ENCODE measurements at regions not wholly inside any gene's neighbourhood (a gene's known extent, or its start where the extent isn't known, plus 50 kb on each side); places are given as distances from the start of the nearest gene placed in this dataset.

DNA sequence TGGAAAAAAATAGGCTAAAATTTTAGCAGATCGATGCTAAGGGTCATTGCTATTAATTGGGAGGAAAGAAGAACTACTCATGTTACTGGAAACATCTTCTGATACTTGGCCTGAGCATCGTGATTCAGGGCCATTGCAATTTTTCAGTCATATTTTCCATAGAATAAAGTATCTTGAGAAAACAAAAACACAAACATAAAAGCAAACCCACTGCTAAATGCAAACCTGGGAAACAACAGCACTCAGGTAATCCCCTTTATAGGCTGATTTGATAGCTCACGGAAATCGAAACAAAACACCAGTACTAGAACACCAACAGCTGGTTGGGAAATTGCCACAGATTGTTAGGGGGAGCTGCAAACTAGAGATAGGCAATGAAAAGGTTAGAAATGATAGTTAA lies 172.9 kb upstream of the ESRRG start:
- Histone ChIP-seq H3K9ac (ENCODE audit: low read depth, low read length, poor library complexity, severe bottlenecking) (no peak overlapping the region), H3K9me3 (ENCODE audit: insufficient read depth, low read depth, low read length) (no peaks in the 10 kb centered on the region), H3K79me2 (ENCODE audit: insufficient read depth, low read length) (no peaks in the 10 kb centered on the region), H2AFZ (ENCODE audit: low read length) (no peak overlapping the region), H4K20me1 (ENCODE audit: insufficient read depth, low read length, poor library complexity, severe bottlenecking) (no peaks in the 10 kb centered on the region), H3K27me3 (ENCODE audit: insufficient read depth, low read length, poor library complexity, severe bottlenecking) (no peaks in the 10 kb centered on the region), H3K4me2 (ENCODE audit: low read depth, low read length, poor library complexity, severe bottlenecking) (no peak overlapping the region), H3F3A (ENCODE audit: low read depth) (no peaks in the 10 kb centered on the region), H3K9me2 (replicated peaks; ENCODE audit: low read depth, low read length) (no peaks in the 10 kb centered on the region), H3K36me3 (ENCODE audit: insufficient read depth, low read length) (no peaks in the 10 kb centered on the region), H3K4me1 (ENCODE audit: insufficient read depth, low read length, poor library complexity, severe bottlenecking) (no peaks in the 10 kb centered on the region), H3K4me3 (ENCODE audit: low read length, poor library complexity, severe bottlenecking) (no peak overlapping the region)
- TF ChIP-seq EZH2phosphoT487 (IDR thresholded peaks at IDR 0.05; ENCODE audit: borderline replicate concordance): no peak
- TF ChIP-seq, protein P1, sequence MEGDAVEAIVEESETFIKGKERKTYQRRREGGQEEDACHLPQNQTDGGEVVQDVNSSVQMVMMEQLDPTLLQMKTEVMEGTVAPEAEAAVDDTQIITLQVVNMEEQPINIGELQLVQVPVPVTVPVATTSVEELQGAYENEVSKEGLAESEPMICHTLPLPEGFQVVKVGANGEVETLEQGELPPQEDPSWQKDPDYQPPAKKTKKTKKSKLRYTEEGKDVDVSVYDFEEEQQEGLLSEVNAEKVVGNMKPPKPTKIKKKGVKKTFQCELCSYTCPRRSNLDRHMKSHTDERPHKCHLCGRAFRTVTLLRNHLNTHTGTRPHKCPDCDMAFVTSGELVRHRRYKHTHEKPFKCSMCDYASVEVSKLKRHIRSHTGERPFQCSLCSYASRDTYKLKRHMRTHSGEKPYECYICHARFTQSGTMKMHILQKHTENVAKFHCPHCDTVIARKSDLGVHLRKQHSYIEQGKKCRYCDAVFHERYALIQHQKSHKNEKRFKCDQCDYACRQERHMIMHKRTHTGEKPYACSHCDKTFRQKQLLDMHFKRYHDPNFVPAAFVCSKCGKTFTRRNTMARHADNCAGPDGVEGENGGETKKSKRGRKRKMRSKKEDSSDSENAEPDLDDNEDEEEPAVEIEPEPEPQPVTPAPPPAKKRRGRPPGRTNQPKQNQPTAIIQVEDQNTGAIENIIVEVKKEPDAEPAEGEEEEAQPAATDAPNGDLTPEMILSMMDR (conservative IDR thresholded peaks at IDR 0.05; ENCODE audit: low read length): no peak

DNA sequence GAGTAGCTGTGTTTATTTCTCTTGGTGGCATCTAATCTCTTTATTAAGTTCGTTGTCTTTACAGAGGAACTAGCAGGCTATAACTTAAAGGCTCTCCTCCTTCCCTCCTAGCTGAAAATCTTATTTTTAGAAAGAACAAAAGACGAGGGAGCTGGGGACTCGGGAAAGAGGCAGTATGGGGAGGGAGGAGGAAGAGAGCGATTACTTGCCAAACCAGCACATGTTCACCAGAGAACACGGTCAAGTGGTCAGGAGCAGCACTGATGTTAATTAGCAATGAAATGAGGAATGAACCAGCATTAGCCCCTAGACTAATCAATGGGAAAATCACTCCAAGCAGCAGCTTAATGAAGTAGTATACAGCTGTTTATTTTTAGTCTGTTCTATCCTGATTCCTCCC lies 171.3 kb upstream of the ESRRG start:
- no peak overlapping the region for H2AFZ ChIP-seq (ENCODE audit: low read length)
- H3F3A ChIP-seq (ENCODE audit: low read depth): no peaks in the 10 kb centered on the region
- TF ChIP-seq, protein P1 (conservative IDR thresholded peaks at IDR 0.05; ENCODE audit: low read length): no peak
- TF ChIP-seq EZH2phosphoT487 (IDR thresholded peaks at IDR 0.05; ENCODE audit: borderline replicate concordance): no peak
- no peaks in the 10 kb centered on the region for H4K20me1 ChIP-seq (ENCODE audit: insufficient read depth, low read length, poor library complexity, severe bottlenecking)
- no peak overlapping the region for H3K4me3 ChIP-seq (ENCODE audit: low read length, poor library complexity, severe bottlenecking)
- no peak overlapping the region for H3K4me2 ChIP-seq (ENCODE audit: low read depth, low read length, poor library complexity, severe bottlenecking)
- H3K4me1 ChIP-seq (ENCODE audit: insufficient read depth, low read length, poor library complexity, severe bottlenecking): no peaks in the 10 kb centered on the region
- no peaks in the 10 kb centered on the region for H3K79me2 ChIP-seq (ENCODE audit: insufficient read depth, low read length)
- H3K36me3 ChIP-seq (ENCODE audit: insufficient read depth, low read length): no peaks in the 10 kb centered on the region
- H3K27me3 ChIP-seq (ENCODE audit: insufficient read depth, low read length, poor library complexity, severe bottlenecking): no peaks in the 10 kb centered on the region
- no peak overlapping the region for H3K9ac ChIP-seq (ENCODE audit: low read depth, low read length, poor library complexity, severe bottlenecking)
- H3K9me2 ChIP-seq (replicated peaks; ENCODE audit: low read depth, low read length): no peaks in the 10 kb centered on the region
- H3K9me3 ChIP-seq (ENCODE audit: insufficient read depth, low read depth, low read length): no peaks in the 10 kb centered on the region

DNA sequence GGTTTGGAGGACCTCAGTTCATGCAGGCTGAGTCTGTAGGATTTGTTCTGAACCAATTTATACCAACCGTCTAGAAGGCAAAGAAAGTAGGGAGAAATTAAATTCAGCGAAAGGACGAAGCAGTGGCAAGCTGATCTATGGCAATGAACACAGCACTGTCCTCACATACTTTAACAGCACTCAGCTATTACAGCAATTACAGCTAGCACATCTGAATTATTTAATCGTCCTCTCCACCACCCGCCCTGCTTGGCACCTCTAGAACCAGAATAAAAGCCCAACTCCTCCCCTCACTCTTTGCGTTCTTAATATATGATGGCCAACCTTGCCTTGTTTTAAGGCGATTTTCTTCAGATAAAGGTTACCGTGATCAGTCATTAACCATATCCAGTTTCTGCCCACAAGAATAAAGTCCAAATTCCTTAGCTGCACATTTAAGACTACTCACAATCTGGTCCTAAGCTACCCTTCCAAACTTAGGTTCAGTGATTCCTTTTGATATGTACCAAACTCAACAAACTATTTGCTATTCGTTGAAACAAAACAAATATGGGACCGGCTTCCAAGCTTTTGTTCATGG lies 169.4 kb upstream of the ESRRG start:
- no peaks in the 10 kb centered on the region for H3K4me1 ChIP-seq (ENCODE audit: insufficient read depth, low read length, poor library complexity, severe bottlenecking)
- H4K20me1 ChIP-seq (ENCODE audit: insufficient read depth, low read length, poor library complexity, severe bottlenecking): no peaks in the 10 kb centered on the region
- no peak overlapping the region for H3K9ac ChIP-seq (ENCODE audit: low read depth, low read length, poor library complexity, severe bottlenecking)
- H3K79me2 ChIP-seq (ENCODE audit: insufficient read depth, low read length): no peaks in the 10 kb centered on the region
- no peaks in the 10 kb centered on the region for H3K36me3 ChIP-seq (ENCODE audit: insufficient read depth, low read length)
- no peak overlapping the region for H3K4me2 ChIP-seq (ENCODE audit: low read depth, low read length, poor library complexity, severe bottlenecking)
- H2AFZ ChIP-seq (ENCODE audit: low read length): no peak overlapping the region
- H3K27me3 ChIP-seq (ENCODE audit: insufficient read depth, low read length, poor library complexity, severe bottlenecking): no peaks in the 10 kb centered on the region
- H3K4me3 ChIP-seq (ENCODE audit: low read length, poor library complexity, severe bottlenecking): no peak overlapping the region
- H3K9me2 ChIP-seq (replicated peaks; ENCODE audit: low read depth, low read length): no peaks in the 10 kb centered on the region
- no peak for TF ChIP-seq EZH2phosphoT487 (IDR thresholded peaks at IDR 0.05; ENCODE audit: borderline replicate concordance)
- TF ChIP-seq, protein P1 (conservative IDR thresholded peaks at IDR 0.05; ENCODE audit: low read length): no peak
- H3K9me3 ChIP-seq (ENCODE audit: insufficient read depth, low read depth, low read length): no peaks in the 10 kb centered on the region
- no peaks in the 10 kb centered on the region for H3F3A ChIP-seq (ENCODE audit: low read depth)

Data from Loucy (cell line).